ENCODE measurements at regions not wholly inside any gene's neighbourhood (a gene's known extent, or its start where the extent isn't known, plus 50 kb on each side); places are given as distances from the start of the nearest gene placed in this dataset.

- Histone ChIP-seq H3K9ac (ENCODE audit: insufficient read depth, low read length) (no peak overlapping the region), H3K36me3 (ENCODE audit: control insufficient read depth, insufficient read depth, low read length) (no peaks in the 10 kb centered on the region), H3K27me3 (ENCODE audit: control insufficient read depth, insufficient read depth, low read length) (no peaks in the 10 kb centered on the region), H3K79me2 (ENCODE audit: control insufficient read depth, insufficient read depth, low read length) (no peaks in the 10 kb centered on the region), H3K4me1 (ENCODE audit: control insufficient read depth, extremely low read depth, insufficient read depth, low read length) (no peaks in the 10 kb centered on the region), H2AFZ (ENCODE audit: low read length) (no peak overlapping the region), H3K4me3 (replicated peaks in 1 of 4; ENCODE audit: control extremely low read depth in 1 of 4, insufficient read depth in 1 of 4, low read depth in 3 of 4, low read length in 4 of 4) (no peak overlapping the region), H3K4me2 (ENCODE audit: extremely low read depth, insufficient read depth, low read length) (no peak overlapping the region), H4K20me1 (ENCODE audit: control insufficient read depth, extremely low read depth, insufficient read depth, low read length) (no peaks in the 10 kb centered on the region), H3K9me3 (ENCODE audit: control insufficient read depth, insufficient read depth, low read depth, low read length) (no peaks in the 10 kb centered on the region), H3K27ac (ENCODE audit: insufficient read depth, low read length) (no peak overlapping the region)
- TF ChIP-seq CTCF (conservative IDR thresholded peaks at IDR 0.05 in 1 of 2, IDR thresholded peaks at IDR 0.05 in 1 of 2; ENCODE audit: low read depth in 1 of 2, low read length in 2 of 2): no peak
- no peak for TF ChIP-seq EZH2 (IDR thresholded peaks at IDR 0.05; ENCODE audit: low read length, missing control alignments)
- DNase-seq (ENCODE audit: low read depth in 2 of 2): no peak
Measured at GRCh38 chr9:33742519-33742918, 52.8 kb upstream of the PRSS3 start.

Data from fibroblast of lung (primary cell).